Psoas muscle (tissue), 7 donors: ENCODE measurements at regions not wholly inside any gene's neighbourhood (a gene's known extent, or its start where the extent isn't known, plus 50 kb on each side); places are given as distances from the start of the nearest gene placed in this dataset.

Experiments
- ATAC-seq, 4 donors: fragments of 200-7000 bp; cut with Tn5 transposase; one replicate each; pipeline ENCODE4 v1.9.1; 2020; ENCODE audit warnings: moderate library complexity in 3 of 4, mild to moderate bottlenecking in 2 of 4
- DNase-seq, 2 donors: peaks; one replicate each; pipeline ENCODE4 v3.0.0-alpha.2; 2020
- H3K27ac ChIP-seq: fragments of 200-600 bp; one replicate; pipeline ENCODE4 v1.8.0; 2022
- H3K27me3 ChIP-seq, 3 donors: fragments of 200-600 bp in 1 of 3; one replicate each; pipeline versions ENCODE4 v1.6.1 to v1.8.0; 2013 to 2022; ENCODE audit warnings: low read length in 2 of 3, mild to moderate bottlenecking in 2 of 3, moderate library complexity in 1 of 3; ENCODE audit not compliant: insufficient read depth in 3 of 3
- H3K36me3 ChIP-seq, 2 donors: fragments of 200-600 bp in 1 of 2; one replicate each; pipeline versions ENCODE4 v1.6.1 to v1.8.0; 2013 to 2022; ENCODE audit warnings: low read depth in 1 of 2, mild to moderate bottlenecking in 1 of 2, moderate library complexity in 1 of 2; ENCODE audit not compliant: insufficient read depth in 1 of 2
- H3K4me1 ChIP-seq: fragments of 200-600 bp; one replicate; pipeline ENCODE4 v1.8.0; 2022
- H3K4me3 ChIP-seq: fragments of 200-600 bp; one replicate; pipeline ENCODE4 v1.8.0; 2022; ENCODE audit warnings: mild to moderate bottlenecking
- H3K9me3 ChIP-seq: fragments of 200-600 bp; one replicate; pipeline ENCODE4 v1.8.0; 2022
- WGBS, 3 donors: extraction: QIAGEN DNeasy Blood & Tissue Kit; methylation state at CpG; one replicate each; pipeline versions ENCODE4 v1.1.6 to v1.1.7; 2013; 5-methylcytosine and 5-hydroxymethylcytosine counted together
- intact Hi-C, 2 donors: fragments of 100-400 bp; cut with DNase I; formaldehyde crosslinking; loops; one replicate each; pipeline versions ENCODE4 v1.11.0 to v1.14.2; 2022
- TF ChIP-seq, protein P1 (sequence below): fragments of 200-600 bp; IDR thresholded peaks from one replicate; pipeline ENCODE4 v1.8.0; 2022; ENCODE audit warnings: antibody characterized with exemption
- donor health status: healthy with polysubstance abuse.
- donor health status: DM: no; HTN: no; CAD: no; lungs with moderate emphysema.
- donor health status: Bipolar disorder and iron deficiency.
- donor health status: healthy.
- donor health status: DM: yes; HTN: yes; CAD: no.
- donor health status: DM: no; HTN: no; CAD: no.
- donor health status: DM: yes; HTN: yes; CAD: no.

DNA sequence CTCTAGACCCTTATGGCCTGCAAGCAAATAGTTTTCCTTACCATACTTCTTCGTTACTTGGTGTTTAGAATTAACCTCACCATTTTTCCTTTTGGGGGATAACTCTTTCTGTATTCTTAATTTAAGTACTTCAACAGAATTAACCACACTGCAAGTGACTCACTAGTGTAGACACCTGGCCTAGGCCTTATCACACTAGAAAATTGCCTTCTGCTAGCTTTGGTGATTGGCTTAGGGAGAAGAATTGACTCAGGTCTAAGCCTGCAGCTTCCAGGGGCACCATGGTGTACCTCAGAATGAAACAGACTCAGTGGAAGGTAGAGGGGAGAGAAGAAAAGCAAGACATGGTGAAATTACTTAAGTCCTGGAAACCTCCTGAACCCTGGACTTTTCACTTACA is 112.8 kb upstream of the HMHB1 start:
- H3K9me3 ChIP-seq, result no peaks in the 10 kb centered on the region
- H3K36me3 ChIP-seq, result no peaks in the 10 kb centered on the region
- H3K4me3 ChIP-seq, result no peak overlapping the region
- ATAC-seq (no peak), DNase-seq (no peak)
- no peaks in the 10 kb centered on the region for H3K27me3 ChIP-seq
- TF ChIP-seq, protein P1, sequence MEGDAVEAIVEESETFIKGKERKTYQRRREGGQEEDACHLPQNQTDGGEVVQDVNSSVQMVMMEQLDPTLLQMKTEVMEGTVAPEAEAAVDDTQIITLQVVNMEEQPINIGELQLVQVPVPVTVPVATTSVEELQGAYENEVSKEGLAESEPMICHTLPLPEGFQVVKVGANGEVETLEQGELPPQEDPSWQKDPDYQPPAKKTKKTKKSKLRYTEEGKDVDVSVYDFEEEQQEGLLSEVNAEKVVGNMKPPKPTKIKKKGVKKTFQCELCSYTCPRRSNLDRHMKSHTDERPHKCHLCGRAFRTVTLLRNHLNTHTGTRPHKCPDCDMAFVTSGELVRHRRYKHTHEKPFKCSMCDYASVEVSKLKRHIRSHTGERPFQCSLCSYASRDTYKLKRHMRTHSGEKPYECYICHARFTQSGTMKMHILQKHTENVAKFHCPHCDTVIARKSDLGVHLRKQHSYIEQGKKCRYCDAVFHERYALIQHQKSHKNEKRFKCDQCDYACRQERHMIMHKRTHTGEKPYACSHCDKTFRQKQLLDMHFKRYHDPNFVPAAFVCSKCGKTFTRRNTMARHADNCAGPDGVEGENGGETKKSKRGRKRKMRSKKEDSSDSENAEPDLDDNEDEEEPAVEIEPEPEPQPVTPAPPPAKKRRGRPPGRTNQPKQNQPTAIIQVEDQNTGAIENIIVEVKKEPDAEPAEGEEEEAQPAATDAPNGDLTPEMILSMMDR, result no peak
- intact Hi-C loops, result no loop called here
- no peak overlapping the region for H3K27ac ChIP-seq
- H3K4me1 ChIP-seq, result no peaks in the 10 kb centered on the region
- WGBS, 3 donors, result 94 to 100% (median 95%) methylated on average over 1 of the region's 1 CpG

- intact Hi-C loops, result no loop called here
- Histone ChIP-seq H3K4me1 (no peaks in the 10 kb centered on the region), H3K9me3 (no peaks in the 10 kb centered on the region), H3K27me3 (no peaks in the 10 kb centered on the region), H3K4me3 (no peak overlapping the region), H3K36me3 (no peaks in the 10 kb centered on the region), H3K27ac (no peak overlapping the region)
- WGBS, 3 donors, result 34 to 54% (median 42%) methylated on average over 3 of the region's 3 CpGs
- ATAC-seq (no peak), DNase-seq (no peak)
- TF ChIP-seq, protein P1, result no peak
Observed at GRCh38 chr5:143698574-143698973, 113.4 kb upstream of the HMHB1 start.

DNA sequence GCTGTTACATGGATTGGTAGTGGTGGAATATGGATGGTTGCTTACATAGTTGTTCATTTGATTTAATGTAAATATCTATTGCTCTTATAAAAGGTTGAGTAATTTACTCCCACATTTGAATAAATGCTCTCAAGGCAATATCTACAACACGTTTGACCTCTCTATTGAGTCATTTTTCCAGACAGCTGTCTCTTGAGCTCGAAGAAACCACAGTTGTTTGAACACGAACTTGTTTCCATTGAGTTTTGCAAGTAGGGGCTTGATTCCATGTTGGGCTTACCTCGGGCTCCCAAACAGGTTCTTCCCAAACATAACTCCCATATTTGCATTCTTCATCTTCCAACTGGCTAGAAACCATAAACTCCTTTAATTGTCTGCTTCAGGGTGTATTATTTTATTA is 115.0 kb upstream of the HMHB1 start:
- intact Hi-C loops, result no loop called here
- ATAC-seq (no peak), DNase-seq (no peak)
- no peak overlapping the region for H3K27ac ChIP-seq
- no peaks in the 10 kb centered on the region for H3K27me3 ChIP-seq
- H3K4me1 ChIP-seq, result no peaks in the 10 kb centered on the region
- H3K9me3 ChIP-seq, result no peaks in the 10 kb centered on the region
- whole genome bisulfite sequencing, 3 donors, result 57 to 67% (median 61%) methylated on average over 4 of the region's 4 CpGs
- TF ChIP-seq, protein P1, result no peak
- no peak overlapping the region for H3K4me3 ChIP-seq
- H3K36me3 ChIP-seq, result no peaks in the 10 kb centered on the region

DNA sequence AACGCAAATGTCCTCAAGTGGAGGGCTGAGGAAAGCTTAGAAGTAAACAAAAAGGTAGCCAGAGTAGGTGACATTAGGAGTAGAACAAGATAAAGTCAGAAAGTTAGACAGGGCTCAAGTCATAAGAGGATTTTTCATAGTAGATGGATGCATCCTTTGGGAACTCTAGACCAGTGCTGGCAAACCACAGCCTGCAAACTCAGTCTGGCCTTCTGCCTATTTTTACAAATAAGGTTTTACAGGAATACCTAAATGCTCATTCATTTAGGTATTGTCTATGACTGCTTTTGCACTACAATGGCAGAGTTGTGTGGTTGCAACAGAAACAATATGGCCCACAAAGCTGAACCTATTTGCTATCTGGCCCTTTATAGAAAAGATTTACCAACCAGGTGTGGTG is 116.0 kb upstream of the HMHB1 start:
- intact Hi-C loops, result no loop called here
- Histone ChIP-seq H3K36me3 (no peaks in the 10 kb centered on the region), H3K9me3 (no peaks in the 10 kb centered on the region), H3K27ac (no peak overlapping the region), H3K4me3 (no peak overlapping the region), H3K4me1 (no peaks in the 10 kb centered on the region), H3K27me3 (no peaks in the 10 kb centered on the region)
- DNase-seq (no peak), ATAC-seq (no peak)
- TF ChIP-seq, protein P1, result no peak
- WGBS, 3 donors, result 83 to 91% (median 87%) methylated on average over 1 of the region's 1 CpG

DNA sequence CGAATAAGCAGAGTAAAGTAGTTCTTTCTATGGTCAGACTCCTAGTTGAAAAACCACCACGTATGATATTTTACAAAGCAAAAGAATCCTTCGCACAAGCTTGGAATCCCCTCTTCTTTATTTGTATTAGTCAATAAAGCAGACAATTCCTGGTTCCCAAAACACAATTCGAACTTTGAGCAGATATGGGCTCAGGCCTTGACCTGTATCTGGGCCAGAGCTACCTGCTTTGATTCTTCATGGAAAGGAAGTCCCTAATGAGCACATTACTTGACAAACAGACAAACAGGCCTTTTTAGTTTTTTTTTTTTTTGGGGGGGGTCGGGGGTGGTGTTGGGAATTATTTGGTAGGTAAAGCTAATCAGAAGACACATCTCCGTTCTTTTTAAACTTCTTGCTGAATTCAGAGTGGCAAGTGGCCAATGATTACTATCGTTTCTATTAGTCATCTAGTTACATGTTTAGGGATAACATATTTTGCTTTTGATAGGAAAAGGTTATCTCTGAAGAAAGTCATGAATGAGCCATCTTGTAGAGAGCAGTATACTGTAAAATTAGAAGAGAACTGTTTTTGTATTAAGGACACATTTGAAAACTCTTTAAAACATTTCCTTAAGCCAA is 116.6 kb upstream of the HMHB1 start:
- ATAC-seq (no peak), DNase-seq (no peak)
- Histone ChIP-seq H3K4me1 (no peaks in the 10 kb centered on the region), H3K4me3 (no peak overlapping the region), H3K9me3 (no peaks in the 10 kb centered on the region), H3K36me3 (no peaks in the 10 kb centered on the region), H3K27me3 (no peaks in the 10 kb centered on the region), H3K27ac (no peak overlapping the region)
- intact Hi-C loops, result no loop called here
- TF ChIP-seq, protein P1, result no peak
- WGBS, 3 donors, result 85 to 89% (median 88%) methylated on average over 7 of the region's 7 CpGs
